Liver (tissue), 3 donors: ENCODE measurements at regions not wholly inside any gene's neighbourhood (a gene's known extent, or its start where the extent isn't known, plus 50 kb on each side); places are given as distances from the start of the nearest gene placed in this dataset.

ENCODE experiments used
- ATF3 ChIP-seq: IDR thresholded peaks from 2 replicates; pipeline ENCODE4 v1.6.1; 2016; ENCODE audit warnings: antibody characterized with exemption
- CTCF ChIP-seq: fragments of 150-350 bp; IDR thresholded peaks from 2 replicates; pipeline ENCODE4 v1.5.1; 2017; ENCODE audit warnings: improper control_type of control experiment, low read depth, low read length; ENCODE audit not compliant: missing input control
- EGR1 ChIP-seq, 2 donors: IDR thresholded peaks; 2 replicates each; pipeline ENCODE4 v1.6.1; 2016 to 2018; ENCODE audit warnings: antibody characterized with exemption in 2 of 2, low read depth in 2 of 2
- JUND ChIP-seq, 2 donors: IDR thresholded peaks; 2 replicates each; pipeline ENCODE4 v1.6.1; 2016; ENCODE audit warnings: antibody characterized with exemption in 2 of 2
- RAD21 ChIP-seq, 2 donors: IDR thresholded peaks; 2 replicates each; pipeline ENCODE4 v1.6.1; 2016; ENCODE audit warnings: antibody characterized with exemption in 2 of 2, mild to moderate bottlenecking in 2 of 2
- REST ChIP-seq: IDR thresholded peaks from 2 replicates; pipeline ENCODE4 v1.6.1; 2016; ENCODE audit warnings: antibody characterized with exemption, mild to moderate bottlenecking
- RXRA ChIP-seq, 2 donors: IDR thresholded peaks; 2 replicates each; pipeline ENCODE4 v1.6.1; 2017 to 2018; ENCODE audit warnings: antibody characterized with exemption in 2 of 2, mild to moderate bottlenecking in 1 of 2
- YY1 ChIP-seq: IDR thresholded peaks from 2 replicates; pipeline ENCODE4 v1.6.1; 2016; ENCODE audit warnings: antibody characterized with exemption, mild to moderate bottlenecking
- TF ChIP-seq, protein P1 (sequence below): IDR thresholded peaks from 2 replicates; pipeline ENCODE4 v1.6.1; 2016; ENCODE audit warnings: antibody characterized with exemption
- donor health status: healthy.
- donor health status: healthy.

GRCh38 chr6:3939964-3940363 lies 90.8 kb downstream of the FAM50B start:
- TF ChIP-seq CTCF, result no peak
- TF ChIP-seq YY1, result no peak
- no peak for TF ChIP-seq ATF3
- TF ChIP-seq RAD21 (IDR thresholded peaks at IDR 0.05), result no peak
- TF ChIP-seq, protein P1, sequence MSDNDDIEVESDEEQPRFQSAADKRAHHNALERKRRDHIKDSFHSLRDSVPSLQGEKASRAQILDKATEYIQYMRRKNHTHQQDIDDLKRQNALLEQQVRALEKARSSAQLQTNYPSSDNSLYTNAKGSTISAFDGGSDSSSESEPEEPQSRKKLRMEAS, result no peak
- TF ChIP-seq JUND (IDR thresholded peaks at IDR 0.05), result no peak
- TF ChIP-seq REST, result no peak
- no peak for TF ChIP-seq EGR1 (IDR thresholded peaks at IDR 0.05; ENCODE audit: low read depth in 2 of 2)
- TF ChIP-seq RXRA (IDR thresholded peaks at IDR 0.05), result no peak
